ENCODE measurements at regions not wholly inside any gene's neighbourhood (a gene's known extent, or its start where the extent isn't known, plus 50 kb on each side); places are given as distances from the start of the nearest gene placed in this dataset.

GRCh38 chr18:24935896-24936295, 416.1 kb downstream of the ZNF521 start:
- TF ChIP-seq CTCF (conservative IDR thresholded peaks at IDR 0.05; ENCODE audit: low read length) (no peak), EZH2phosphoT487 (IDR thresholded peaks at IDR 0.05; ENCODE audit: borderline replicate concordance, low read depth, low read length) (no peak)

All from OCI-LY7 (cell line).